Endothelial cell of umbilical vein (primary cell): ENCODE measurements at regions not wholly inside any gene's neighbourhood (a gene's known extent, or its start where the extent isn't known, plus 50 kb on each side); places are given as distances from the start of the nearest gene placed in this dataset.

Experiments used
- CTCF ChIP-seq, 2 donors: IDR thresholded peaks; 1 replicate in 1 of 2; 2 replicates in 1 of 2; pipeline ENCODE4 v1.5.1; 2011; ENCODE audit warnings: low read length in 2 of 2, mild to moderate bottlenecking in 2 of 2, moderate library complexity in 2 of 2, control low read depth in 1 of 2, inconsistent platforms in 1 of 2, low read depth in 1 of 2; ENCODE audit not compliant: insufficient read depth in 1 of 2; ENCODE audit errors: extremely low read depth in 1 of 2
- EZH2 ChIP-seq: IDR thresholded peaks from 2 replicates; pipeline ENCODE4 v1.6.1; 2012; ENCODE audit warnings: borderline replicate concordance, low read depth, mild to moderate bottlenecking, moderate library complexity, low read length, inconsistent platforms; ENCODE audit not compliant: severe bottlenecking
- JUN ChIP-seq: IDR thresholded peaks from 2 replicates; pipeline ENCODE4 v1.6.1; 2011; ENCODE audit warnings: borderline replicate concordance, low read depth; ENCODE audit not compliant: insufficient read length, insufficient read depth
- MAX ChIP-seq: IDR thresholded peaks from 2 replicates; pipeline ENCODE4 v1.6.1; 2011; ENCODE audit not compliant: insufficient read depth, insufficient read length
- MYC ChIP-seq: IDR thresholded peaks from one replicate; pipeline ENCODE4 v1.6.1; 2011; ENCODE audit warnings: mild to moderate bottlenecking, low read depth, low read length
- POLR2A ChIP-seq: IDR thresholded peaks from 2 replicates; pipeline ENCODE4 v1.6.1; 2012; ENCODE audit warnings: low read depth, mild to moderate bottlenecking, control low read depth, low read length
- POLR2AphosphoS5 ChIP-seq: IDR thresholded peaks from 2 replicates; pipeline ENCODE4 v1.6.1; 2012; ENCODE audit warnings: low read depth, mild to moderate bottlenecking, control low read depth, low read length, moderate library complexity; ENCODE audit not compliant: insufficient read depth

DNA sequence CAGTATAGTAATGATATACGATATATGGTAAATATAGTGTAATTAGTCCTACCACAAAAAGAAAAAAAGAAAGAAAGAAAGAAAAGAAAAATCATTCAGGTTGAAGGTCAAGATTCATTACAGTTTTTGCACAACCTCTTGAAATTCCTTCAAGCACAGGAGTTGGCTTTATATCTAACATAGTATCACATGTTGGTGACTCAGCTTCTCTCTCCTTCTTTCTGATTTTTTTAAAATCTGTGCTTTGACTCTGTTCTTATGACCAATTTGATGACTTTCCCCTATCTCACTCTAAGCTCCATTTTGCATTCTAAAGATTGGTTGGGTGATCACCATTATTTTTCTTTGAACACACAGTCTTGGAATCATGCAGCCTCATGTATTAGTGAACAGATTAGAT, 148.2 kb upstream of the COL11A1 start:
- no peak for TF ChIP-seq CTCF (IDR thresholded peaks at IDR 0.05; ENCODE audit: extremely low read depth in 1 of 2, insufficient read depth in 1 of 2, low read depth in 1 of 2, low read length in 2 of 2)
- no peak for TF ChIP-seq MYC
- TF ChIP-seq POLR2A: no peak
- TF ChIP-seq JUN: no peak
- no peak for TF ChIP-seq EZH2
- no peak for TF ChIP-seq MAX
- no peak for TF ChIP-seq POLR2AphosphoS5
